ENCODE measurements at regions not wholly inside any gene's neighbourhood (a gene's known extent, or its start where the extent isn't known, plus 50 kb on each side); places are given as distances from the start of the nearest gene placed in this dataset.

GRCh38 chr16:6114691-6115090 is 1017.1 kb upstream of the EEF2KMT start:
- no peaks in the 10 kb centered on the region for H3K27me3 Mint-ChIP-seq
- H3K36me3 Mint-ChIP-seq (ENCODE audit: insufficient read depth): no peaks in the 10 kb centered on the region
- no peak overlapping the region for H3K27ac Mint-ChIP-seq
- no peak overlapping the region for H3K4me3 Mint-ChIP-seq
- H3K4me1 Mint-ChIP-seq (ENCODE audit: low read depth in 2 of 2): no peaks in the 10 kb centered on the region
- DNase-seq (no peak), ATAC-seq (replicated peaks) (no peak)
- peaks cover 13 to 15% of the 10 kb centered on the region in 2 donors for H3K9me3 Mint-ChIP-seq

- Mint-ChIP-seq H3K36me3 (ENCODE audit: insufficient read depth) (no peaks in the 10 kb centered on the region), H3K9me3 (peaks cover 12 to 15% of the 10 kb centered on the region in 2 donors), H3K4me3 (no peak overlapping the region), H3K4me1 (ENCODE audit: low read depth in 2 of 2) (no peaks in the 10 kb centered on the region), H3K27ac (no peak overlapping the region), H3K27me3 (no peaks in the 10 kb centered on the region)
- DNase-seq (no peak), ATAC-seq (replicated peaks) (no peak)
Measured at GRCh38 chr16:6113749-6114148, 1016.2 kb upstream of the EEF2KMT start.

GRCh38 chr16:6112700-6113099 is 1015.1 kb upstream of the EEF2KMT start:
- ATAC-seq (replicated peaks) (no peak), DNase-seq (no peak)
- no peak overlapping the region for H3K27ac Mint-ChIP-seq
- H3K4me1 Mint-ChIP-seq (ENCODE audit: low read depth in 2 of 2): no peaks in the 10 kb centered on the region
- peaks cover 9 to 15% of the 10 kb centered on the region in 2 donors for H3K9me3 Mint-ChIP-seq
- no peaks in the 10 kb centered on the region for H3K36me3 Mint-ChIP-seq (ENCODE audit: insufficient read depth)
- no peaks in the 10 kb centered on the region for H3K27me3 Mint-ChIP-seq
- no peak overlapping the region for H3K4me3 Mint-ChIP-seq

GRCh38 chr16:6111390-6111789 is 1013.8 kb upstream of the EEF2KMT start:
- ATAC-seq (replicated peaks) (no peak), DNase-seq (no peak)
- Mint-ChIP-seq H3K9me3 (peaks cover 9 to 15% of the 10 kb centered on the region in 2 donors), H3K36me3 (ENCODE audit: insufficient read depth) (no peaks in the 10 kb centered on the region), H3K27me3 (no peaks in the 10 kb centered on the region), H3K4me1 (ENCODE audit: low read depth in 2 of 2) (no peaks in the 10 kb centered on the region), H3K4me3 (no peak overlapping the region), H3K27ac (no peak overlapping the region)

GRCh38 chr16:6110346-6110745 is 1012.8 kb upstream of the EEF2KMT start:
- Mint-ChIP-seq H3K27ac (no peak overlapping the region), H3K9me3 (peaks cover 9 to 15% of the 10 kb centered on the region in 2 donors), H3K36me3 (ENCODE audit: insufficient read depth) (no peaks in the 10 kb centered on the region), H3K27me3 (no peaks in the 10 kb centered on the region), H3K4me1 (ENCODE audit: low read depth in 2 of 2) (no peaks in the 10 kb centered on the region), H3K4me3 (no peak overlapping the region)
- ATAC-seq (replicated peaks) (no peak), DNase-seq (no peak)

GRCh38 chr16:6106061-6106460 is 1008.5 kb upstream of the EEF2KMT start:
- Mint-ChIP-seq H3K27ac (no peak overlapping the region), H3K4me3 (no peak overlapping the region), H3K4me1 (ENCODE audit: low read depth in 2 of 2) (no peaks in the 10 kb centered on the region), H3K9me3 (peaks cover 12 to 19% of the 10 kb centered on the region in 2 donors), H3K27me3 (no peaks in the 10 kb centered on the region), H3K36me3 (ENCODE audit: insufficient read depth) (no peaks in the 10 kb centered on the region)
- DNase-seq: no peak
- ATAC-seq (replicated peaks): no peak

GRCh38 chr16:6105115-6105514 is 1007.5 kb upstream of the EEF2KMT start:
- no peak overlapping the region for H3K4me3 Mint-ChIP-seq
- no peaks in the 10 kb centered on the region for H3K4me1 Mint-ChIP-seq (ENCODE audit: low read depth in 2 of 2)
- no peaks in the 10 kb centered on the region for H3K36me3 Mint-ChIP-seq (ENCODE audit: insufficient read depth)
- no peak for ATAC-seq (replicated peaks)
- H3K27me3 Mint-ChIP-seq: no peaks in the 10 kb centered on the region
- no peak for DNase-seq
- H3K27ac Mint-ChIP-seq: no peak overlapping the region
- peaks cover 9 to 12% of the 10 kb centered on the region in 2 donors for H3K9me3 Mint-ChIP-seq

- ATAC-seq (replicated peaks): no peak
- Mint-ChIP-seq H3K4me3 (no peak overlapping the region), H3K27ac (no peak overlapping the region)
Measured at GRCh38 chr16:6104428-6104827, 1006.8 kb upstream of the EEF2KMT start.

GRCh38 chr16:6103561-6103960 is 1006.0 kb upstream of the EEF2KMT start:
- H3K4me1 Mint-ChIP-seq (ENCODE audit: low read depth in 2 of 2): no peaks in the 10 kb centered on the region
- H3K4me3 Mint-ChIP-seq: no peak overlapping the region
- no peaks in the 10 kb centered on the region for H3K27me3 Mint-ChIP-seq
- DNase-seq (no peak), ATAC-seq (replicated peaks) (no peak)
- no peak overlapping the region for H3K27ac Mint-ChIP-seq
- H3K9me3 Mint-ChIP-seq: peaks cover 9 to 12% of the 10 kb centered on the region in 2 donors
- no peaks in the 10 kb centered on the region for H3K36me3 Mint-ChIP-seq (ENCODE audit: insufficient read depth)

More at GRCh38 chr16:6104428-6104827, 1006.8 kb upstream of the EEF2KMT start:
- no peak for DNase-seq
- H3K9me3 Mint-ChIP-seq: peaks cover 9 to 12% of the 10 kb centered on the region in 2 donors
- no peaks in the 10 kb centered on the region for H3K27me3 Mint-ChIP-seq
- H3K4me1 Mint-ChIP-seq (ENCODE audit: low read depth in 2 of 2): no peaks in the 10 kb centered on the region
- H3K36me3 Mint-ChIP-seq (ENCODE audit: insufficient read depth): no peaks in the 10 kb centered on the region

GRCh38 chr16:6099102-6099501 is 1001.5 kb upstream of the EEF2KMT start:
- Mint-ChIP-seq H3K27me3 (no peaks in the 10 kb centered on the region), H3K36me3 (ENCODE audit: insufficient read depth) (no peaks in the 10 kb centered on the region), H3K4me3 (no peak overlapping the region), H3K27ac (no peak overlapping the region), H3K4me1 (ENCODE audit: low read depth in 2 of 2) (no peaks in the 10 kb centered on the region), H3K9me3 (peaks cover 8 to 12% of the 10 kb centered on the region in 2 donors)
- ATAC-seq (replicated peaks): no peak
- no peak for DNase-seq

- Mint-ChIP-seq H3K27ac (no peak overlapping the region), H3K36me3 (ENCODE audit: insufficient read depth) (no peaks in the 10 kb centered on the region), H3K27me3 (no peaks in the 10 kb centered on the region), H3K9me3 (peaks cover 3 to 4% of the 10 kb centered on the region in 2 donors), H3K4me3 (no peak overlapping the region), H3K4me1 (ENCODE audit: low read depth in 2 of 2) (no peaks in the 10 kb centered on the region)
- ATAC-seq (replicated peaks) (no peak), DNase-seq (no peak)
Measured at GRCh38 chr16:6096931-6097670, 999.5 kb upstream of the EEF2KMT start.

GRCh38 chr16:6095414-6095813 is 997.8 kb upstream of the EEF2KMT start:
- H3K4me1 Mint-ChIP-seq (ENCODE audit: low read depth in 2 of 2): no peaks in the 10 kb centered on the region
- H3K4me3 Mint-ChIP-seq: no peak overlapping the region
- no peak overlapping the region for H3K27ac Mint-ChIP-seq
- ATAC-seq (replicated peaks): no peak
- H3K27me3 Mint-ChIP-seq: no peaks in the 10 kb centered on the region
- H3K36me3 Mint-ChIP-seq (ENCODE audit: insufficient read depth): no peaks in the 10 kb centered on the region
- peaks cover 8% of the 10 kb centered on the region in 2 donors for H3K9me3 Mint-ChIP-seq
- DNase-seq: no peak

- no peak for ATAC-seq (replicated peaks)
- no peak for DNase-seq
- H3K27ac Mint-ChIP-seq: no peak overlapping the region
- no peaks in the 10 kb centered on the region for H3K36me3 Mint-ChIP-seq (ENCODE audit: insufficient read depth)
- no peaks in the 10 kb centered on the region for H3K27me3 Mint-ChIP-seq
- peaks cover 8 to 30% of the 10 kb centered on the region in 2 donors for H3K9me3 Mint-ChIP-seq
- no peak overlapping the region for H3K4me3 Mint-ChIP-seq
- no peaks in the 10 kb centered on the region for H3K4me1 Mint-ChIP-seq (ENCODE audit: low read depth in 2 of 2)
Measured at GRCh38 chr16:6091021-6091420, 993.4 kb upstream of the EEF2KMT start.

GRCh38 chr16:6081320-6081976 is 983.9 kb upstream of the EEF2KMT start:
- no peaks in the 10 kb centered on the region for H3K27me3 Mint-ChIP-seq
- no peak overlapping the region for H3K4me3 Mint-ChIP-seq
- DNase-seq (no peak), ATAC-seq (replicated peaks) (no peak)
- H3K4me1 Mint-ChIP-seq (ENCODE audit: low read depth in 2 of 2): no peaks in the 10 kb centered on the region
- peaks cover 5 to 17% of the 10 kb centered on the region in 2 donors for H3K9me3 Mint-ChIP-seq
- H3K36me3 Mint-ChIP-seq (ENCODE audit: insufficient read depth): peaks cover 2% of the 10 kb centered on the region
- no peak overlapping the region for H3K27ac Mint-ChIP-seq
